Prostate gland (tissue), 2 donors: ENCODE measurements at regions not wholly inside any gene's neighbourhood (a gene's known extent, or its start where the extent isn't known, plus 50 kb on each side); places are given as distances from the start of the nearest gene placed in this dataset.

Experiments used
- POLR2A ChIP-seq: fragments of 450-650 bp; IDR thresholded peaks from one replicate; pipeline ENCODE4 v1.6.1; 2016; ENCODE audit warnings: antibody characterized with exemption, mild to moderate bottlenecking
- TF ChIP-seq, protein P1 (sequence below), 4 experiments: fragments of 200-600 bp in 2 of 4; fragments of 450-650 bp in 2 of 4; sonication (generic) in 2 of 4; IDR thresholded peaks; 1 replicate in 3 of 4; 2 replicates in 1 of 4; pipeline ENCODE4 v1.5.1; 2016 to 2019; ENCODE audit warnings: antibody characterized with exemption in 4 of 4, mild to moderate bottlenecking in 2 of 4, moderate library complexity in 2 of 4

GRCh38 chr5:102153003-102153759 is 142.9 kb downstream of the SLCO4C1 start:
- TF ChIP-seq, protein P1, sequence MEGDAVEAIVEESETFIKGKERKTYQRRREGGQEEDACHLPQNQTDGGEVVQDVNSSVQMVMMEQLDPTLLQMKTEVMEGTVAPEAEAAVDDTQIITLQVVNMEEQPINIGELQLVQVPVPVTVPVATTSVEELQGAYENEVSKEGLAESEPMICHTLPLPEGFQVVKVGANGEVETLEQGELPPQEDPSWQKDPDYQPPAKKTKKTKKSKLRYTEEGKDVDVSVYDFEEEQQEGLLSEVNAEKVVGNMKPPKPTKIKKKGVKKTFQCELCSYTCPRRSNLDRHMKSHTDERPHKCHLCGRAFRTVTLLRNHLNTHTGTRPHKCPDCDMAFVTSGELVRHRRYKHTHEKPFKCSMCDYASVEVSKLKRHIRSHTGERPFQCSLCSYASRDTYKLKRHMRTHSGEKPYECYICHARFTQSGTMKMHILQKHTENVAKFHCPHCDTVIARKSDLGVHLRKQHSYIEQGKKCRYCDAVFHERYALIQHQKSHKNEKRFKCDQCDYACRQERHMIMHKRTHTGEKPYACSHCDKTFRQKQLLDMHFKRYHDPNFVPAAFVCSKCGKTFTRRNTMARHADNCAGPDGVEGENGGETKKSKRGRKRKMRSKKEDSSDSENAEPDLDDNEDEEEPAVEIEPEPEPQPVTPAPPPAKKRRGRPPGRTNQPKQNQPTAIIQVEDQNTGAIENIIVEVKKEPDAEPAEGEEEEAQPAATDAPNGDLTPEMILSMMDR (IDR thresholded peaks at IDR 0.05) = peak in 3 of 4 experiments; percentile 30 to 41 (median 35)
- no peak for TF ChIP-seq POLR2A
